Neural progenitor cell (in vitro differentiated cells): ENCODE measurements at regions not wholly inside any gene's neighbourhood (a gene's known extent, or its start where the extent isn't known, plus 50 kb on each side); places are given as distances from the start of the nearest gene placed in this dataset.

ENCODE experiments used
- CTCF ChIP-seq: fragments of 200-600 bp; sonication (generic); IDR thresholded peaks from 2 replicates; pipeline ENCODE4 v1.5.1; 2017; ENCODE audit warnings: antibody characterized with exemption, mild to moderate bottlenecking
- EZH2 ChIP-seq: fragments of 200-600 bp; sonication (generic); IDR thresholded peaks from 2 replicates; pipeline ENCODE4 v1.6.1; 2017; ENCODE audit warnings: antibody characterized with exemption, mild to moderate bottlenecking, moderate library complexity

- TF ChIP-seq EZH2 (no peak), CTCF (no peak)
These were observed 209.4 kb upstream of the CXCR4 start for GRCh38 chr2:136327162-136327852.
